ENCODE measurements at regions not wholly inside any gene's neighbourhood (a gene's known extent, or its start where the extent isn't known, plus 50 kb on each side); places are given as distances from the start of the nearest gene placed in this dataset.
A peak's percentile ranks its signal among the peaks of the same experiment; 100 is the strongest.

GRCh38 chr3:117987256-117987655 lies 1047.4 kb downstream of the IGSF11 start:
- TF ChIP-seq CTCF (conservative IDR thresholded peaks at IDR 0.05; ENCODE audit: low read depth, low read length): no peak
- H3K4me3 ChIP-seq (ENCODE audit: low read length): no peak overlapping the region
- DNase-seq (ENCODE audit: low read depth): no peak

- no peak overlapping the region for H3K4me3 ChIP-seq (ENCODE audit: low read length)
- TF ChIP-seq CTCF (conservative IDR thresholded peaks at IDR 0.05; ENCODE audit: low read depth, low read length): no peak
- no peak for DNase-seq (ENCODE audit: low read depth)
Measured at GRCh38 chr3:117989982-117990381, 1044.7 kb downstream of the IGSF11 start.

GRCh38 chr3:117990627-117991026 lies 1044.0 kb downstream of the IGSF11 start:
- DNase-seq (ENCODE audit: low read depth): no peak
- TF ChIP-seq CTCF (conservative IDR thresholded peaks at IDR 0.05; ENCODE audit: low read depth, low read length): no peak
- H3K4me3 ChIP-seq (ENCODE audit: low read length): no peak overlapping the region

GRCh38 chr3:117995842-117996437 lies 1038.7 kb downstream of the IGSF11 start:
- H3K4me3 ChIP-seq (ENCODE audit: low read length): no peak overlapping the region
- TF ChIP-seq CTCF (conservative IDR thresholded peaks at IDR 0.05; ENCODE audit: low read depth, low read length): no peak
- DNase-seq (ENCODE audit: low read depth): no peak

GRCh38 chr3:117997201-117998049 lies 1037.2 kb downstream of the IGSF11 start:
- peak; percentile 29 for DNase-seq (ENCODE audit: low read depth)
- peak overlapping the region; percentile 61 for H3K4me3 ChIP-seq (ENCODE audit: low read length)
- peak; percentile 95 for TF ChIP-seq CTCF (conservative IDR thresholded peaks at IDR 0.05; ENCODE audit: low read depth, low read length)

GRCh38 chr3:117998071-117998470 lies 1036.6 kb downstream of the IGSF11 start:
- DNase-seq (ENCODE audit: low read depth): no peak
- no peak overlapping the region for H3K4me3 ChIP-seq (ENCODE audit: low read length)
- TF ChIP-seq CTCF (conservative IDR thresholded peaks at IDR 0.05; ENCODE audit: low read depth, low read length): no peak

- no peak overlapping the region for H3K4me3 ChIP-seq (ENCODE audit: low read length)
- TF ChIP-seq CTCF (conservative IDR thresholded peaks at IDR 0.05; ENCODE audit: low read depth, low read length): no peak
- no peak for DNase-seq (ENCODE audit: low read depth)
Measured at GRCh38 chr3:118000219-118000618, 1034.4 kb downstream of the IGSF11 start.
